ENCODE measurements at regions not wholly inside any gene's neighbourhood (a gene's known extent, or its start where the extent isn't known, plus 50 kb on each side); places are given as distances from the start of the nearest gene placed in this dataset.
"Not testable (repeated sequence)": the region's sequence is repeated elsewhere in the genome, so short reads cannot be mapped to it uniquely, and the experiment has no call there.

- TF ChIP-seq ISL1 (CRISPR knock-in tag; IDR thresholded peaks at IDR 0.05): no peak
- no peak for TF ChIP-seq ESRRG (CRISPR knock-in tag; IDR thresholded peaks at IDR 0.05)
- no peak for TF ChIP-seq SNAI2 (CRISPR knock-in tag; IDR thresholded peaks at IDR 0.05)
- no peak for TF ChIP-seq ZNF565 (CRISPR knock-in tag; conservative IDR thresholded peaks at IDR 0.05; ENCODE audit: low read depth)
- no peak for TF ChIP-seq PATZ1 (CRISPR knock-in tag; IDR thresholded peaks at IDR 0.05; ENCODE audit: borderline replicate concordance)
- TF ChIP-seq CREB5 (CRISPR knock-in tag; IDR thresholded peaks at IDR 0.05; ENCODE audit: low read depth): no peak
- TF ChIP-seq CSDC2 (CRISPR knock-in tag; IDR thresholded peaks at IDR 0.05): no peak
- ATAC-seq: no peak
Measured at GRCh38 chr7:115210552-115210951, 288.7 kb downstream of the MDFIC start.

GRCh38 chr7:115208710-115209560 lies 287.0 kb downstream of the MDFIC start:
- TF ChIP-seq ARNTL (CRISPR knock-in tag; IDR thresholded peaks at IDR 0.05; ENCODE audit: borderline replicate concordance, low read depth) (no peak), TOX (CRISPR knock-in tag; IDR thresholded peaks at IDR 0.05; ENCODE audit: borderline replicate concordance) (no peak), ZNF70 (CRISPR knock-in tag; IDR thresholded peaks at IDR 0.05) (no peak), ISL1 (CRISPR knock-in tag; IDR thresholded peaks at IDR 0.05) (no peak), OSR1 (CRISPR knock-in tag; IDR thresholded peaks at IDR 0.05) (no peak), ZNF8 (CRISPR knock-in tag; IDR thresholded peaks at IDR 0.05) (no peak), SNAI2 (CRISPR knock-in tag; IDR thresholded peaks at IDR 0.05) (no peak), BACH2 (CRISPR knock-in tag; IDR thresholded peaks at IDR 0.05; ENCODE audit: borderline replicate concordance) (no peak)
- no peak for ATAC-seq

GRCh38 chr7:115206374-115206773 lies 284.5 kb downstream of the MDFIC start:
- ATAC-seq: not testable (repeated sequence)

GRCh38 chr7:115198143-115198542 lies 276.2 kb downstream of the MDFIC start:
- TF ChIP-seq TOX (CRISPR knock-in tag; IDR thresholded peaks at IDR 0.05; ENCODE audit: borderline replicate concordance) (no peak), CREB5 (CRISPR knock-in tag; IDR thresholded peaks at IDR 0.05; ENCODE audit: low read depth) (no peak), PATZ1 (CRISPR knock-in tag; IDR thresholded peaks at IDR 0.05; ENCODE audit: borderline replicate concordance) (no peak), OSR1 (CRISPR knock-in tag; IDR thresholded peaks at IDR 0.05) (no peak), SNAI2 (CRISPR knock-in tag; IDR thresholded peaks at IDR 0.05) (no peak), TCF4 (CRISPR knock-in tag; IDR thresholded peaks at IDR 0.05; ENCODE audit: borderline replicate concordance) (no peak), RARB (CRISPR knock-in tag; IDR thresholded peaks at IDR 0.05) (no peak)
- ATAC-seq: no peak

GRCh38 chr7:115195208-115195607 lies 273.3 kb downstream of the MDFIC start:
- ATAC-seq: no peak
- TF ChIP-seq ZNF8 (CRISPR knock-in tag; IDR thresholded peaks at IDR 0.05) (no peak), GLIS3 (CRISPR knock-in tag; IDR thresholded peaks at IDR 0.05) (no peak), CREB5 (CRISPR knock-in tag; IDR thresholded peaks at IDR 0.05; ENCODE audit: low read depth) (no peak), CSRNP3 (CRISPR knock-in tag; IDR thresholded peaks at IDR 0.05) (no peak), TCF4 (CRISPR knock-in tag; IDR thresholded peaks at IDR 0.05; ENCODE audit: borderline replicate concordance) (no peak), ESRRG (CRISPR knock-in tag; IDR thresholded peaks at IDR 0.05) (no peak), ARNTL (CRISPR knock-in tag; IDR thresholded peaks at IDR 0.05; ENCODE audit: borderline replicate concordance, low read depth) (no peak), BACH2 (CRISPR knock-in tag; IDR thresholded peaks at IDR 0.05; ENCODE audit: borderline replicate concordance) (no peak), PPARA (CRISPR knock-in tag; IDR thresholded peaks at IDR 0.05; ENCODE audit: borderline replicate concordance) (no peak), SNAI2 (CRISPR knock-in tag; IDR thresholded peaks at IDR 0.05) (no peak), ZFP30 (CRISPR knock-in tag; IDR thresholded peaks at IDR 0.05) (no peak), OSR1 (CRISPR knock-in tag; IDR thresholded peaks at IDR 0.05) (no peak), ZC3H10 (CRISPR knock-in tag; IDR thresholded peaks at IDR 0.05) (no peak), CSDC2 (CRISPR knock-in tag; IDR thresholded peaks at IDR 0.05) (no peak), POU6F1 (CRISPR knock-in tag; IDR thresholded peaks at IDR 0.05; ENCODE audit: borderline replicate concordance, low read depth) (no peak), RARB (CRISPR knock-in tag; IDR thresholded peaks at IDR 0.05) (no peak), ZFP3 (CRISPR knock-in tag; IDR thresholded peaks at IDR 0.05) (no peak)

Data from SK-N-SH treated with all-trans-retinoic acid at 6 μM for 48 hours (cell line).